GM12892 (cell line): ENCODE measurements at regions not wholly inside any gene's neighbourhood (a gene's known extent, or its start where the extent isn't known, plus 50 kb on each side); places are given as distances from the start of the nearest gene placed in this dataset.

Experiments used
- POLR2A ChIP-seq: IDR thresholded peaks from 2 replicates; pipeline ENCODE4 v1.6.1; 2011; ENCODE audit warnings: low read depth, low read length, control low read depth
- TAF1 ChIP-seq: IDR thresholded peaks from 2 replicates; pipeline ENCODE4 v1.6.1; 2011; ENCODE audit warnings: low read depth, mild to moderate bottlenecking, control low read depth, low read length, borderline replicate concordance

DNA sequence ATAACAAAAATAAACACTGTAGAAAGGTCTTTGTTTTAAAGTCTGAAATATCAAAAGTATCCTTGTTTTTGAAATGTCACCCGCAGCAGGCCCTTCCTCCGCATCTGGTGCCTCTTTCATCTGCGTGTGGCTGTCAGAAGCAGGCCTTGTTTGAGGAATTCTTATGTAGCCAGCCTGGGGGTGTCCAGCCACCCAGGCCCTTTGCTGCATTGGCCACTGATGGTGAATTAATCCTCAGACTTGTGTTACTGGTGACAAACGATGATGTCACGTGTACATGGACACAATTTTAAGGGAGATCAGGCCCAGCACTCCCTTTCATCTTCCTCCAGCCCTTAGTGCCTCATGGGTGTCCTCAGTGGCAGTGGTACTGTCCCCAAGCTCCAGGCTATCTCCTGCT is 208.0 kb upstream of the GALNT2 start:
- TF ChIP-seq TAF1 (no peak), POLR2A (no peak)
